HepG2 (cell line): ENCODE measurements at regions not wholly inside any gene's neighbourhood (a gene's known extent, or its start where the extent isn't known, plus 50 kb on each side); places are given as distances from the start of the nearest gene placed in this dataset.

Source experiments
- ATAC-seq: fragments of 200-7000 bp; cut with Tn5 transposase; 3 replicates; pipeline ENCODE4 v1.9.1; 2020; ENCODE audit warnings: mild to moderate bottlenecking, moderate library complexity
- BruUV-seq: library from RNA; stranded (reverse); fragments of 400-500 nt; replicated peaks from 2 replicates; lab custom pipeline; 2021; lab: Mats Ljungman, UMichigan
- CTCF ChIA-PET: fragments of 300-600 bp; formaldehyde crosslinking; extraction: SDS; loops from one replicate; lab custom pipeline; 2021; ENCODE audit warnings: low total read pairs, inconsistent platforms, low intra/inter-chr PET ratio; lab: Yijun Ruan, JAX
- POLR2A ChIA-PET: fragments of 350-600 bp; sonication (Branson Sonifier 250); formaldehyde crosslinking; loops from one replicate; lab custom pipeline; 2020; ENCODE audit warnings: antibody characterized with exemption, inconsistent platforms; lab: Yijun Ruan, JAX
- DNase-seq: peaks from one replicate; pipeline ENCODE4 v3.0.0-alpha.2; 2015; ENCODE audit warnings: low spot score
- FAIRE-seq: peaks from 3 replicates; lab custom pipeline; 2011; peaks lifted over from hg19 to GRCh38; lab: Jason Lieb, UNC
- H2AFZ ChIP-seq: one replicate; pipeline ENCODE4 v1.6.1; 2011; ENCODE audit warnings: low read length, inconsistent platforms
- H3K27ac ChIP-seq: fragments of 300-600 bp; 3 replicates; pipeline ENCODE4 v1.8.0; 2011; ENCODE audit warnings: mixed run types, mild to moderate bottlenecking, mixed read lengths, low read length, inconsistent platforms; ENCODE audit not compliant: insufficient read depth; ENCODE audit errors: extremely low read length
- H3K27me3 ChIP-seq, 2 experiments: fragments of 200-600 bp in 1 of 2; 2 replicates in 1 of 2; 3 replicates in 1 of 2; pipeline versions ENCODE4 v1.6.0 to v1.8.0; 2011; ENCODE audit warnings: low read length in 2 of 2, mild to moderate bottlenecking in 2 of 2, moderate library complexity in 2 of 2, inconsistent platforms in 1 of 2; ENCODE audit not compliant: insufficient read depth in 2 of 2, control insufficient read depth in 1 of 2
- H3K36me3 ChIP-seq, 2 experiments: fragments of 200-600 bp in 1 of 2; replicated peaks in 1 of 2; 2 replicates in 1 of 2; 3 replicates in 1 of 2; pipeline versions ENCODE4 v1.5.1 to v1.8.0; 2011; ENCODE audit warnings: low read length in 2 of 2, inconsistent platforms in 1 of 2; ENCODE audit not compliant: insufficient read depth in 2 of 2, control insufficient read depth in 1 of 2
- H3K4me1 ChIP-seq: 2 replicates; pipeline ENCODE4 v1.5.1; 2012; ENCODE audit warnings: low read length, inconsistent platforms; ENCODE audit not compliant: insufficient read depth
- H3K4me2 ChIP-seq: 2 replicates; pipeline ENCODE4 v1.6.0; 2011; ENCODE audit warnings: low read depth, low read length, inconsistent platforms
- H3K4me3 ChIP-seq, 3 experiments: fragments of 200-600 bp in 1 of 3; sonication (generic), shearing (Covaris generic) in 1 of 3; replicated peaks in 1 of 3; 2 replicates each; pipeline ENCODE4 v1.5.1; 2011 to 2016; ENCODE audit warnings: low read length in 3 of 3, inconsistent platforms in 2 of 3, low read depth in 2 of 3, mild to moderate bottlenecking in 2 of 3, control low read depth in 1 of 3, mixed read lengths in 1 of 3; ENCODE audit not compliant: insufficient read depth in 1 of 3
- H3K79me2 ChIP-seq: one replicate; pipeline ENCODE4 v1.6.1; 2011; ENCODE audit warnings: low read length, inconsistent platforms; ENCODE audit not compliant: insufficient read depth
- H3K9ac ChIP-seq: 2 replicates; pipeline ENCODE4 v1.6.0; 2011; ENCODE audit warnings: mild to moderate bottlenecking, low read depth, low read length, inconsistent platforms; ENCODE audit not compliant: insufficient read depth
- H3K9me3 ChIP-seq: 2 replicates; pipeline ENCODE4 v1.5.1; 2012; ENCODE audit warnings: mild to moderate bottlenecking, low read length
- H4K20me1 ChIP-seq: 2 replicates; pipeline ENCODE4 v1.6.0; 2011; ENCODE audit warnings: inconsistent platforms, mild to moderate bottlenecking, low read length, moderate library complexity; ENCODE audit not compliant: insufficient read depth
- CAMTA2 ChIP-seq: sonication (generic); formaldehyde crosslinking; IDR thresholded peaks from 2 replicates; pipeline ENCODE4 v1.4.0; 2020; ENCODE audit warnings: mild to moderate bottlenecking, missing genetic modification reagents, borderline replicate concordance
- HNRNPK ChIP-seq: fragments of 200-400 bp; formaldehyde crosslinking; IDR thresholded peaks from 2 replicates; pipeline ENCODE4 v1.6.1; 2018; ENCODE audit warnings: low read length, low read depth, moderate library complexity, mild to moderate bottlenecking; ENCODE audit not compliant: poor library complexity, severe bottlenecking
- MYC ChIP-seq: sonication (generic); formaldehyde crosslinking; IDR thresholded peaks from 2 replicates; pipeline ENCODE4 v1.9.0; 2021; ENCODE audit warnings: missing genetic modification reagents, borderline replicate concordance
- NFKBIZ ChIP-seq: IDR thresholded peaks from 2 replicates; pipeline ENCODE4 v1.6.1; 2018; ENCODE audit warnings: missing genetic modification reagents, missing compliant biosample characterization
- POGK ChIP-seq: sonication (generic); formaldehyde crosslinking; conservative IDR thresholded peaks from 2 replicates; pipeline ENCODE4 v1.8.0; 2022; ENCODE audit warnings: mild to moderate bottlenecking, moderate library complexity, missing genetic modification reagents
- PRPF4 ChIP-seq: fragments of 200-400 bp; formaldehyde crosslinking; IDR thresholded peaks from 2 replicates; pipeline ENCODE4 v1.6.1; 2016; ENCODE audit warnings: low read length, low read depth; ENCODE audit not compliant: poor library complexity, severe bottlenecking
- ZIK1 ChIP-seq: sonication (generic); formaldehyde crosslinking; IDR thresholded peaks from 2 replicates; pipeline ENCODE4 v1.5.0; 2020; ENCODE audit warnings: mild to moderate bottlenecking, low read depth, missing genetic modification reagents, borderline replicate concordance
- ZNF180 ChIP-seq: sonication (generic); formaldehyde crosslinking; IDR thresholded peaks from 2 replicates; pipeline ENCODE4 v1.4.0; 2020; ENCODE audit warnings: low read depth, missing genetic modification reagents, borderline replicate concordance
- ZNF317 ChIP-seq: sonication (generic); formaldehyde crosslinking; IDR thresholded peaks from 2 replicates; pipeline ENCODE4 v1.5.0; 2020; ENCODE audit warnings: mild to moderate bottlenecking, missing genetic modification reagents
- ZNF777 ChIP-seq: sonication (generic); formaldehyde crosslinking; IDR thresholded peaks from 2 replicates; pipeline ENCODE4 v1.4.0; 2020; ENCODE audit warnings: missing genetic modification reagents
- WGBS: methylation state at CpG from one replicate; pipeline ENCODE4 v1.1.6; 2017; ENCODE audit warnings: low lambda C conversion rate; 5-methylcytosine and 5-hydroxymethylcytosine counted together
- in situ Hi-C: cut with HindIII; loops from 2 replicates; pipeline ENCODE4 v1.10.0; 2017; ENCODE audit warnings: low pct_unique_long_range_greater_than_20kb; ENCODE audit not compliant: extremely low pct_ligation_motif_present
- intact Hi-C: fragments of 100-400 bp; cut with micrococcal nuclease; formaldehyde crosslinking; loops from one replicate; pipeline ENCODE4 v1.10.0; 2022; ENCODE audit not compliant: unreplicated experiment

- no peak overlapping the region for H3K9ac ChIP-seq
- peaks cover 24% of the 10 kb centered on the region for H3K4me1 ChIP-seq
- DNase-seq (no peak), ATAC-seq (no peak), FAIRE-seq (no peak)
- no peak overlapping the region for H3K27ac ChIP-seq
- BruUV-seq: no TSS peak
- H3K27me3 ChIP-seq: no peaks in the 10 kb centered on the region
- H3K36me3 ChIP-seq: no peaks in the 10 kb centered on the region
- H2AFZ ChIP-seq: no peak overlapping the region
- H3K4me3 ChIP-seq: no peak overlapping the region
- TF ChIP-seq PRPF4: no peak
- no peak for TF ChIP-seq ZNF180 (CRISPR knock-in tag)
- TF ChIP-seq POGK (CRISPR knock-in tag): no peak
- no peak for TF ChIP-seq CAMTA2 (CRISPR knock-in tag)
- TF ChIP-seq ZNF317 (CRISPR knock-in tag): no peak
- TF ChIP-seq HNRNPK: no peak
- no peak for TF ChIP-seq MYC (CRISPR knock-in tag)
- TF ChIP-seq NFKBIZ (CRISPR knock-in tag): no peak
- no peak for TF ChIP-seq ZIK1
- TF ChIP-seq ZNF777 (CRISPR knock-in tag): no peak
- TF ChIP-seq, all 625 proteins: peak for 0
- Histone ChIP-seq H3K4me2 (no peak overlapping the region), H4K20me1 (no peaks in the 10 kb centered on the region), H3K79me2 (no peaks in the 10 kb centered on the region), H3K9me3 (no peaks in the 10 kb centered on the region)
- intact Hi-C loops: no loop called here
- ChIA-PET CTCF (no interaction called here), POLR2A (no interaction called here)
- 89% methylated on average over 1 of the region's 1 CpG for WGBS
- in situ Hi-C loops: no loop called here
Measured at GRCh38 chr10:52453501-52453900, 139.4 kb downstream of the DKK1 start.
